ENCODE measurements at regions not wholly inside any gene's neighbourhood (a gene's known extent, or its start where the extent isn't known, plus 50 kb on each side); places are given as distances from the start of the nearest gene placed in this dataset.

- TF ChIP-seq, protein P1, sequence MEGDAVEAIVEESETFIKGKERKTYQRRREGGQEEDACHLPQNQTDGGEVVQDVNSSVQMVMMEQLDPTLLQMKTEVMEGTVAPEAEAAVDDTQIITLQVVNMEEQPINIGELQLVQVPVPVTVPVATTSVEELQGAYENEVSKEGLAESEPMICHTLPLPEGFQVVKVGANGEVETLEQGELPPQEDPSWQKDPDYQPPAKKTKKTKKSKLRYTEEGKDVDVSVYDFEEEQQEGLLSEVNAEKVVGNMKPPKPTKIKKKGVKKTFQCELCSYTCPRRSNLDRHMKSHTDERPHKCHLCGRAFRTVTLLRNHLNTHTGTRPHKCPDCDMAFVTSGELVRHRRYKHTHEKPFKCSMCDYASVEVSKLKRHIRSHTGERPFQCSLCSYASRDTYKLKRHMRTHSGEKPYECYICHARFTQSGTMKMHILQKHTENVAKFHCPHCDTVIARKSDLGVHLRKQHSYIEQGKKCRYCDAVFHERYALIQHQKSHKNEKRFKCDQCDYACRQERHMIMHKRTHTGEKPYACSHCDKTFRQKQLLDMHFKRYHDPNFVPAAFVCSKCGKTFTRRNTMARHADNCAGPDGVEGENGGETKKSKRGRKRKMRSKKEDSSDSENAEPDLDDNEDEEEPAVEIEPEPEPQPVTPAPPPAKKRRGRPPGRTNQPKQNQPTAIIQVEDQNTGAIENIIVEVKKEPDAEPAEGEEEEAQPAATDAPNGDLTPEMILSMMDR (IDR thresholded peaks at IDR 0.05): no peak
- TF ChIP-seq POLR2AphosphoS5 (IDR thresholded peaks at IDR 0.05; ENCODE audit: low read depth, low read length) (no peak), TCF7L2 (IDR thresholded peaks at IDR 0.05; ENCODE audit: low read depth, low read length) (no peak), REST (IDR thresholded peaks at IDR 0.05; ENCODE audit: insufficient read depth in 1 of 2, low read depth in 2 of 2, low read length in 1 of 2) (no peak)
These were observed 150.4 kb upstream of the NXPH2 start for GRCh38 chr2:138930571-138930970.
